Right lung (tissue), 2 donors: ENCODE measurements at regions not wholly inside any gene's neighbourhood (a gene's known extent, or its start where the extent isn't known, plus 50 kb on each side); places are given as distances from the start of the nearest gene placed in this dataset.

Experiments used
- DNase-seq, 2 donors: peaks; one replicate each; pipeline ENCODE4 v3.0.0-alpha.2; 2013

- peak; percentile 3 to 5 for DNase-seq
These were observed 414.0 kb upstream of the OPRM1 start for GRCh38 chr6:153625089-153625488.

GRCh38 chr6:153624528-153624927 lies 414.5 kb upstream of the OPRM1 start:
- no peak for DNase-seq

- no peak for DNase-seq
These were observed 415.5 kb upstream of the OPRM1 start for GRCh38 chr6:153623496-153623895.

- DNase-seq: no peak
These were observed 417.5 kb upstream of the OPRM1 start for GRCh38 chr6:153621491-153621890.

GRCh38 chr6:153621070-153621469 lies 418.0 kb upstream of the OPRM1 start:
- no peak for DNase-seq

- no peak for DNase-seq
These were observed 420.4 kb upstream of the OPRM1 start for GRCh38 chr6:153618371-153619322.

- DNase-seq: no peak
These were observed 422.5 kb upstream of the OPRM1 start for GRCh38 chr6:153616506-153616905.

- no peak for DNase-seq
These were observed 425.2 kb upstream of the OPRM1 start for GRCh38 chr6:153613719-153614455.

GRCh38 chr6:153602401-153602800 lies 436.6 kb upstream of the OPRM1 start:
- DNase-seq: no peak

- no peak for DNase-seq
These were observed 439.1 kb upstream of the OPRM1 start for GRCh38 chr6:153599901-153600300.

GRCh38 chr6:153595903-153596302 lies 443.1 kb upstream of the OPRM1 start:
- no peak for DNase-seq

GRCh38 chr6:153594871-153595270 lies 444.2 kb upstream of the OPRM1 start:
- no peak for DNase-seq

GRCh38 chr6:153591159-153591558 lies 447.9 kb upstream of the OPRM1 start:
- DNase-seq: no peak

- no peak for DNase-seq
These were observed 448.6 kb upstream of the OPRM1 start for GRCh38 chr6:153590411-153590810.

- DNase-seq: no peak
These were observed 450.7 kb upstream of the OPRM1 start for GRCh38 chr6:153588330-153588729.

GRCh38 chr6:153583685-153584084 lies 452.6 kb upstream of the RGS17 start:
- no peak for DNase-seq

GRCh38 chr6:153580776-153581175 lies 449.7 kb upstream of the RGS17 start:
- DNase-seq: no peak

- DNase-seq: peak; percentile 36 to 52
These were observed 444.4 kb upstream of the RGS17 start for GRCh38 chr6:153575528-153575927.

- DNase-seq: no peak
These were observed 443.1 kb upstream of the RGS17 start for GRCh38 chr6:153574231-153574630.

- DNase-seq: peak; percentile 58 to 59
These were observed 441.3 kb upstream of the RGS17 start for GRCh38 chr6:153572371-153572770.

- DNase-seq: no peak
These were observed 437.5 kb upstream of the RGS17 start for GRCh38 chr6:153568628-153569027.

GRCh38 chr6:153564803-153565202 lies 433.7 kb upstream of the RGS17 start:
- no peak for DNase-seq

- DNase-seq: no peak
These were observed 431.9 kb upstream of the RGS17 start for GRCh38 chr6:153563001-153563400.
